CD14-positive monocyte (primary cell): ENCODE measurements at regions not wholly inside any gene's neighbourhood (a gene's known extent, or its start where the extent isn't known, plus 50 kb on each side); places are given as distances from the start of the nearest gene placed in this dataset.
"Not testable (repeated sequence)": the region's sequence is repeated elsewhere in the genome, so short reads cannot be mapped to it uniquely, and the experiment has no call there.

Experiments
- DNase-seq, 3 donors: peaks; one replicate each; pipeline ENCODE4 v3.0.0-alpha.2; 2011 to 2022
- H2AFZ ChIP-seq: 2 replicates; pipeline ENCODE4 v1.6.0; 2012; ENCODE audit warnings: mild to moderate bottlenecking, low read depth, low read length, inconsistent platforms; ENCODE audit not compliant: insufficient read depth, poor library complexity, severe bottlenecking
- H3K27ac ChIP-seq, 2 donors: 1 replicate in 1 of 2; 2 replicates in 1 of 2; pipeline ENCODE4 v1.5.1; 2012 to 2013; ENCODE audit warnings: low read length in 2 of 2, control low read depth in 1 of 2, inconsistent platforms in 1 of 2, low read depth in 1 of 2, mild to moderate bottlenecking in 1 of 2
- H3K27me3 ChIP-seq, 2 donors: one replicate each; pipeline versions ENCODE4 v1.6.0 to v1.6.1; 2011 to 2013; ENCODE audit warnings: low read length in 2 of 2; ENCODE audit not compliant: control insufficient read depth in 2 of 2, insufficient read depth in 2 of 2
- H3K36me3 ChIP-seq, 2 donors: replicated peaks in 1 of 2; 1 replicate in 1 of 2; 2 replicates in 1 of 2; pipeline versions ENCODE4 v1.5.1 to v1.6.1; 2012 to 2013; ENCODE audit warnings: low read length in 2 of 2, control low read depth in 1 of 2, inconsistent platforms in 1 of 2, mild to moderate bottlenecking in 1 of 2; ENCODE audit not compliant: insufficient read depth in 2 of 2, control insufficient read depth in 1 of 2
- H3K4me1 ChIP-seq, 2 donors: 1 replicate in 1 of 2; 2 replicates in 1 of 2; pipeline versions ENCODE4 v1.5.1 to v1.6.1; 2012 to 2013; ENCODE audit warnings: low read length in 2 of 2, control low read depth in 1 of 2, inconsistent platforms in 1 of 2, mild to moderate bottlenecking in 1 of 2, moderate library complexity in 1 of 2; ENCODE audit not compliant: insufficient read depth in 2 of 2, control insufficient read depth in 1 of 2
- H3K4me2 ChIP-seq: replicated peaks from 2 replicates; pipeline ENCODE3; 2012; ENCODE audit warnings: low read length, moderate library complexity, mild to moderate bottlenecking; ENCODE audit not compliant: poor library complexity, severe bottlenecking; ENCODE audit errors: extremely low read depth
- H3K4me3 ChIP-seq, 3 experiments: fragments of 200-600 bp in 1 of 3; sonication (generic) in 1 of 3; replicated peaks in 1 of 3; 1 replicate in 2 of 3; 2 replicates in 1 of 3; pipeline ENCODE4 v1.5.1; 2011 to 2013; ENCODE audit warnings: low read length in 3 of 3, mild to moderate bottlenecking in 3 of 3, control low read depth in 2 of 3, low read depth in 2 of 3, inconsistent platforms in 1 of 3, moderate library complexity in 1 of 3
- H3K79me2 ChIP-seq: 2 replicates; pipeline ENCODE4 v1.6.0; 2012; ENCODE audit warnings: mild to moderate bottlenecking, control low read depth, inconsistent platforms, low read length, moderate library complexity; ENCODE audit not compliant: insufficient read depth
- H3K9ac ChIP-seq: 2 replicates; pipeline ENCODE4 v1.6.0; 2017; ENCODE audit warnings: low read length, mild to moderate bottlenecking; ENCODE audit not compliant: insufficient read depth, poor library complexity, severe bottlenecking
- H3K9me3 ChIP-seq, 2 donors: replicated peaks in 1 of 2; 1 replicate in 1 of 2; 2 replicates in 1 of 2; pipeline versions ENCODE4 v1.5.1 to v1.6.1; 2012 to 2013; ENCODE audit warnings: low read length in 2 of 2, control low read depth in 1 of 2; ENCODE audit not compliant: control insufficient read depth in 1 of 2, insufficient read depth in 1 of 2
- H4K20me1 ChIP-seq: 2 replicates; pipeline ENCODE4 v1.6.0; 2012; ENCODE audit warnings: mild to moderate bottlenecking, low read length, control low read depth, moderate library complexity; ENCODE audit not compliant: insufficient read depth
- H3K27ac Mint-ChIP-seq, 7 donors: one replicate each; pipeline ENCODE4 v1.8.0; 2020; ENCODE audit warnings: mild to moderate bottlenecking in 7 of 7, mixed read lengths in 7 of 7, moderate library complexity in 6 of 7, inconsistent platforms in 2 of 7
- H3K27me3 Mint-ChIP-seq, 3 donors: one replicate each; pipeline ENCODE4 v1.8.0; 2021 to 2022; ENCODE audit warnings: low read depth in 3 of 3, mild to moderate bottlenecking in 3 of 3, mixed read lengths in 3 of 3, moderate library complexity in 3 of 3, inconsistent platforms in 1 of 3
- H3K36me3 Mint-ChIP-seq, 2 donors: one replicate each; pipeline ENCODE4 v1.8.0; 2020; ENCODE audit warnings: mixed read lengths in 2 of 2, inconsistent platforms in 1 of 2, mild to moderate bottlenecking in 1 of 2
- H3K4me1 Mint-ChIP-seq: one replicate; pipeline ENCODE4 v1.8.0; 2020; ENCODE audit warnings: mild to moderate bottlenecking, mixed read lengths
- H3K4me3 Mint-ChIP-seq, 2 donors: one replicate each; pipeline ENCODE4 v1.8.0; 2020; ENCODE audit warnings: mild to moderate bottlenecking in 2 of 2, mixed read lengths in 2 of 2, moderate library complexity in 1 of 2
- H3K9me3 Mint-ChIP-seq, 7 donors: one replicate each; pipeline ENCODE4 v1.8.0; 2020 to 2022; ENCODE audit warnings: mixed read lengths in 7 of 7, mild to moderate bottlenecking in 6 of 7, moderate library complexity in 6 of 7, inconsistent platforms in 2 of 7
- WGBS: methylation state at CpG from one replicate; pipeline ENCODE4 v1.1.5; 2013; ENCODE audit warnings: missing lambda C conversion rate; ENCODE audit not compliant: insufficient coverage; 5-methylcytosine and 5-hydroxymethylcytosine counted together
- intact Hi-C, 2 donors: fragments of 100-400 bp; cut with micrococcal nuclease; formaldehyde crosslinking; loops; one replicate each; pipeline versions ENCODE4 v1.15.0 to v1.15.1; 2023
- TF ChIP-seq, protein P1 (sequence below): fragments of 200-600 bp; IDR thresholded peaks from one replicate; pipeline ENCODE4 v1.8.0; 2022; ENCODE audit warnings: antibody characterized with exemption, mild to moderate bottlenecking

DNA sequence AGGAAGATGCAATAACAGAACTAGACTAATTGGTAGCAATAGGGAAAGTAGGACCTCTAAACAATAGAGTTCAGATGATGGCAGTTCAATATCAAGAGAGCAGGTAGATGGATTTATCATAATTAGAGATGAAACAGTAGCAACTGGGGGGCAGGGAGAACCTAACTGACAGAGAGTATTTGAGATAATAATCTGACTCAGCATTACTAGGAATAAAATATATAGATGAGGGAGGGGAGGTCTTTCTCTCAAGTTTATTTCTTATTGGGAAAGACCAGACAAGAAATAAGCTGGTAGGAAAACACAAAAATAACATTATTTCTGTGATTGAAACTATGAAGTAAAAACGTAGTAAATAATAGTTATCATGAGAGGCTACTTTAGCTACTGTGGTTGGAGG, 1656.7 kb upstream of the B3GALT2 start:
- no peaks in the 10 kb centered on the region for H3K9me3 ChIP-seq
- H3K4me3 Mint-ChIP-seq: no peak overlapping the region
- H3K9ac ChIP-seq: no peak overlapping the region
- H3K4me1 ChIP-seq: no peaks in the 10 kb centered on the region
- TF ChIP-seq, protein P1, sequence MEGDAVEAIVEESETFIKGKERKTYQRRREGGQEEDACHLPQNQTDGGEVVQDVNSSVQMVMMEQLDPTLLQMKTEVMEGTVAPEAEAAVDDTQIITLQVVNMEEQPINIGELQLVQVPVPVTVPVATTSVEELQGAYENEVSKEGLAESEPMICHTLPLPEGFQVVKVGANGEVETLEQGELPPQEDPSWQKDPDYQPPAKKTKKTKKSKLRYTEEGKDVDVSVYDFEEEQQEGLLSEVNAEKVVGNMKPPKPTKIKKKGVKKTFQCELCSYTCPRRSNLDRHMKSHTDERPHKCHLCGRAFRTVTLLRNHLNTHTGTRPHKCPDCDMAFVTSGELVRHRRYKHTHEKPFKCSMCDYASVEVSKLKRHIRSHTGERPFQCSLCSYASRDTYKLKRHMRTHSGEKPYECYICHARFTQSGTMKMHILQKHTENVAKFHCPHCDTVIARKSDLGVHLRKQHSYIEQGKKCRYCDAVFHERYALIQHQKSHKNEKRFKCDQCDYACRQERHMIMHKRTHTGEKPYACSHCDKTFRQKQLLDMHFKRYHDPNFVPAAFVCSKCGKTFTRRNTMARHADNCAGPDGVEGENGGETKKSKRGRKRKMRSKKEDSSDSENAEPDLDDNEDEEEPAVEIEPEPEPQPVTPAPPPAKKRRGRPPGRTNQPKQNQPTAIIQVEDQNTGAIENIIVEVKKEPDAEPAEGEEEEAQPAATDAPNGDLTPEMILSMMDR: no peak
- no peaks in the 10 kb centered on the region for H3K27me3 ChIP-seq
- H3K4me2 ChIP-seq: no peak overlapping the region
- no peaks in the 10 kb centered on the region for H3K36me3 ChIP-seq
- no peak overlapping the region for H2AFZ ChIP-seq
- H3K4me1 Mint-ChIP-seq: no peaks in the 10 kb centered on the region
- H3K27me3 Mint-ChIP-seq: no peaks in the 10 kb centered on the region
- WGBS: 86% methylated on average over 1 of the region's 1 CpG
- no peak overlapping the region for H3K27ac ChIP-seq
- H3K9me3 Mint-ChIP-seq: peaks cover 0 to 7% (median 2%) of the 10 kb centered on the region in 7 donors
- H3K79me2 ChIP-seq: no peaks in the 10 kb centered on the region
- intact Hi-C loops: no loop called here
- no peak overlapping the region for H3K4me3 ChIP-seq
- no peaks in the 10 kb centered on the region for H4K20me1 ChIP-seq
- DNase-seq: no peak
- H3K27ac Mint-ChIP-seq: no peak overlapping the region
- H3K36me3 Mint-ChIP-seq: no peaks in the 10 kb centered on the region

DNA sequence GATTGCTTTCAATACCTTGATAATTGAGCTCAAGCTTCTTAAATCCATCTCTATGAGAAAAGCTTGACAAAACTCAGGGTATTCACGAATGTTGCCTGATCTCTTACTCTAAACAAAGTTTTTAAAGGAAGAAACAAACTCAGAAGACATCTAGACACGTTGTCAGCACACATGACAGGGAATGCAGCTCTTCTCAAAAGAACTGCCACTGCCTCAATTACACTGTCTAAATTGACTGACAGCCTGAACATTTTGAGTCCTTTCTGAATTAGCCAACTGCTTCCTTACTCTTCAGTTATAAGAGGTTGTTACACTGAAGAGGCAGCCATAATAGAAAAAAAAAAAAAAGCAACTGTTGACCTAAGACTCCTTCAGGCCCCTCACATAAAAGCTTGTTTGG, 1646.7 kb upstream of the B3GALT2 start:
- no peak overlapping the region for H3K4me2 ChIP-seq
- no peaks in the 10 kb centered on the region for H3K79me2 ChIP-seq
- H3K9ac ChIP-seq: no peak overlapping the region
- no peak for DNase-seq
- no peaks in the 10 kb centered on the region for H3K27me3 Mint-ChIP-seq
- no peaks in the 10 kb centered on the region for H4K20me1 ChIP-seq
- intact Hi-C loops: no loop called here
- H3K36me3 ChIP-seq: no peaks in the 10 kb centered on the region
- no peak overlapping the region for H3K27ac Mint-ChIP-seq
- H2AFZ ChIP-seq: no peak overlapping the region
- H3K4me1 Mint-ChIP-seq: no peaks in the 10 kb centered on the region
- WGBS: 60% methylated on average over 2 of the region's 2 CpGs
- no peak overlapping the region for H3K4me3 ChIP-seq
- no peaks in the 10 kb centered on the region for H3K27me3 ChIP-seq
- no peaks in the 10 kb centered on the region for H3K36me3 Mint-ChIP-seq
- no peak overlapping the region for H3K4me3 Mint-ChIP-seq
- TF ChIP-seq, protein P1: no peak
- peaks cover 0 to 7% (median 2%) of the 10 kb centered on the region in 7 donors for H3K9me3 Mint-ChIP-seq
- H3K4me1 ChIP-seq: no peaks in the 10 kb centered on the region
- H3K9me3 ChIP-seq: no peaks in the 10 kb centered on the region
- H3K27ac ChIP-seq: no peak overlapping the region

DNA sequence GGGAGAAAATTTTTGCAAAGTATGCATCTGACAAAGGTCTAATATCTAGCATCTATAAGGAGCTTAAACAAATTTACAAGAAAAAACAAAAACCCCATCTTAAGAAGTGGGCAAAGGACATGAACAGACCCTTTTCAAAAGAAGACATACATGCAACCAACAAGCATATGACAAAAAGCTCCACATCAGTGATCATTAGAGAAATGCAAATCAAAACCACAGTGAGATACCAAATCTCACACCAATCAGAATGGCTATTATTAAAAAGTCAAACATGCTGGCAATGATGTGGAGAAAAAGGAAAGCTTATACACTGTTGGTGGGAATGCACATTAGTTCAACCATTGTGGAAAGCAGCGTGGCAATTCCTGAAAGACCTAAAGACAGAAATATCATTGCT, 1645.2 kb upstream of the B3GALT2 start:
- H2AFZ ChIP-seq, H3K4me3 Mint-ChIP-seq, H3K9me3 Mint-ChIP-seq, H4K20me1 ChIP-seq, H3K9me3 ChIP-seq, H3K79me2 ChIP-seq, DNase-seq, intact Hi-C loops, H3K9ac ChIP-seq, H3K36me3 ChIP-seq, H3K27me3 ChIP-seq, H3K4me1 Mint-ChIP-seq, H3K36me3 Mint-ChIP-seq, H3K27ac ChIP-seq, H3K4me1 ChIP-seq, H3K4me3 ChIP-seq, H3K27me3 Mint-ChIP-seq, H3K4me2 ChIP-seq, H3K27ac Mint-ChIP-seq: not testable (repeated sequence)
- WGBS: 100% methylated on average over 1 of the region's 1 CpG
